ENCODE measurements at regions not wholly inside any gene's neighbourhood (a gene's known extent, or its start where the extent isn't known, plus 50 kb on each side); places are given as distances from the start of the nearest gene placed in this dataset.

DNA sequence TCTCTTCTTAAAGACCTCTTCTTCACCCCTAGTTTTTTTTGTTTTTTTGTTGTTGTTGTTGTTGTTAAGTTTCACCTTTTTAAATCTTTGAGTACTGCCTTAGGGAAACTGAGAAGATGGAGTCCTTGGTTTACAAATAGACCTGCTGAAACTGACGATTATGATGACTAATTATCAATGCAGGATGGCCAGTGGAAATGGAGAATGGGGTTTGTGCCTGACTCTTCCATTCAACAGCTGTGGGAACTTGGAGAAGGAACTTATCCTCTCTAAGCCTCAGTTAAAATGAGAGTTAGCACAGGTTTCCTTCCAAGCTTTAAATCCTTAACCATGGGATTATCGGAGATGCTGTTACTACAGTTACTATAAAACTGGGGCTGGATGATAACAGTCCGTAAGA lies 66.7 kb upstream of the PNMA1 start:
- TF ChIP-seq, protein P1, sequence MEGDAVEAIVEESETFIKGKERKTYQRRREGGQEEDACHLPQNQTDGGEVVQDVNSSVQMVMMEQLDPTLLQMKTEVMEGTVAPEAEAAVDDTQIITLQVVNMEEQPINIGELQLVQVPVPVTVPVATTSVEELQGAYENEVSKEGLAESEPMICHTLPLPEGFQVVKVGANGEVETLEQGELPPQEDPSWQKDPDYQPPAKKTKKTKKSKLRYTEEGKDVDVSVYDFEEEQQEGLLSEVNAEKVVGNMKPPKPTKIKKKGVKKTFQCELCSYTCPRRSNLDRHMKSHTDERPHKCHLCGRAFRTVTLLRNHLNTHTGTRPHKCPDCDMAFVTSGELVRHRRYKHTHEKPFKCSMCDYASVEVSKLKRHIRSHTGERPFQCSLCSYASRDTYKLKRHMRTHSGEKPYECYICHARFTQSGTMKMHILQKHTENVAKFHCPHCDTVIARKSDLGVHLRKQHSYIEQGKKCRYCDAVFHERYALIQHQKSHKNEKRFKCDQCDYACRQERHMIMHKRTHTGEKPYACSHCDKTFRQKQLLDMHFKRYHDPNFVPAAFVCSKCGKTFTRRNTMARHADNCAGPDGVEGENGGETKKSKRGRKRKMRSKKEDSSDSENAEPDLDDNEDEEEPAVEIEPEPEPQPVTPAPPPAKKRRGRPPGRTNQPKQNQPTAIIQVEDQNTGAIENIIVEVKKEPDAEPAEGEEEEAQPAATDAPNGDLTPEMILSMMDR (conservative IDR thresholded peaks at IDR 0.05), result no peak
- TF ChIP-seq EZH2 (IDR thresholded peaks at IDR 0.05; ENCODE audit: low read depth), result no peak

Measured in PC-9 (cell line).